Lung (tissue), 11 donors: ENCODE measurements at regions not wholly inside any gene's neighbourhood (a gene's known extent, or its start where the extent isn't known, plus 50 kb on each side); places are given as distances from the start of the nearest gene placed in this dataset.
"Not testable (repeated sequence)": the region's sequence is repeated elsewhere in the genome, so short reads cannot be mapped to it uniquely, and the experiment has no call there.

Source experiments
- ATAC-seq: fragments of 200-7000 bp; cut with Tn5 transposase; one replicate; pipeline ENCODE4 v1.9.1; 2020; ENCODE audit warnings: moderate number of reproducible peaks; ENCODE audit not compliant: insufficient read depth, low FRiP score
- DNase-seq, 3 donors: peaks; one replicate each; pipeline ENCODE4 v3.0.0-alpha.2; 2013 to 2017
- H3K27ac ChIP-seq, 2 donors: one replicate each; pipeline ENCODE4 v1.5.1; 2013; ENCODE audit warnings: mild to moderate bottlenecking in 2 of 2, moderate library complexity in 2 of 2, control low read depth in 1 of 2, inconsistent platforms in 1 of 2, low read depth in 1 of 2, low read length in 1 of 2
- H3K27me3 ChIP-seq, 3 donors: one replicate each; pipeline ENCODE4 v1.5.1; 2013; ENCODE audit warnings: low read length in 2 of 3; ENCODE audit not compliant: control insufficient read depth in 3 of 3, insufficient read depth in 3 of 3
- H3K36me3 ChIP-seq, 4 donors: one replicate each; pipeline ENCODE4 v1.5.1; 2013; ENCODE audit warnings: low read length in 4 of 4, mild to moderate bottlenecking in 1 of 4, moderate library complexity in 1 of 4; ENCODE audit not compliant: control insufficient read depth in 4 of 4, insufficient read depth in 4 of 4
- H3K4me1 ChIP-seq, 5 donors: one replicate each; pipeline ENCODE4 v1.5.1; 2013; ENCODE audit warnings: low read length in 5 of 5, mild to moderate bottlenecking in 2 of 5, moderate library complexity in 1 of 5; ENCODE audit not compliant: control insufficient read depth in 5 of 5, insufficient read depth in 5 of 5
- H3K4me3 ChIP-seq: one replicate; pipeline ENCODE4 v1.5.1; 2013; ENCODE audit warnings: mild to moderate bottlenecking, control low read depth, moderate library complexity
- H3K9ac ChIP-seq, 2 donors: one replicate each; pipeline ENCODE4 v1.5.1; 2013; ENCODE audit warnings: low read length in 2 of 2, control low read depth in 1 of 2; ENCODE audit not compliant: insufficient read depth in 1 of 2
- H3K9me3 ChIP-seq, 4 donors: one replicate each; pipeline ENCODE4 v1.5.1; 2013; ENCODE audit warnings: low read length in 3 of 4, mild to moderate bottlenecking in 1 of 4, moderate library complexity in 1 of 4; ENCODE audit not compliant: control insufficient read depth in 4 of 4, insufficient read depth in 3 of 4
- CTCF ChIP-seq: IDR thresholded peaks from 2 replicates; pipeline ENCODE4 v1.5.1; 2012; ENCODE audit warnings: mild to moderate bottlenecking; ENCODE audit errors: control extremely low read depth, extremely low read depth
- WGBS, 2 donors: extraction: QIAGEN DNeasy Blood & Tissue Kit; methylation state at CpG; one replicate each; pipeline ENCODE4 v1.1.7; 2013; 5-methylcytosine and 5-hydroxymethylcytosine counted together
- donor health status: control.
- donor health status: control.
- donor health status: Bipolar disorder and iron deficiency.
- donor health status: healthy.
- donor health status: DM: yes; HTN: yes; CAD: no.

DNA sequence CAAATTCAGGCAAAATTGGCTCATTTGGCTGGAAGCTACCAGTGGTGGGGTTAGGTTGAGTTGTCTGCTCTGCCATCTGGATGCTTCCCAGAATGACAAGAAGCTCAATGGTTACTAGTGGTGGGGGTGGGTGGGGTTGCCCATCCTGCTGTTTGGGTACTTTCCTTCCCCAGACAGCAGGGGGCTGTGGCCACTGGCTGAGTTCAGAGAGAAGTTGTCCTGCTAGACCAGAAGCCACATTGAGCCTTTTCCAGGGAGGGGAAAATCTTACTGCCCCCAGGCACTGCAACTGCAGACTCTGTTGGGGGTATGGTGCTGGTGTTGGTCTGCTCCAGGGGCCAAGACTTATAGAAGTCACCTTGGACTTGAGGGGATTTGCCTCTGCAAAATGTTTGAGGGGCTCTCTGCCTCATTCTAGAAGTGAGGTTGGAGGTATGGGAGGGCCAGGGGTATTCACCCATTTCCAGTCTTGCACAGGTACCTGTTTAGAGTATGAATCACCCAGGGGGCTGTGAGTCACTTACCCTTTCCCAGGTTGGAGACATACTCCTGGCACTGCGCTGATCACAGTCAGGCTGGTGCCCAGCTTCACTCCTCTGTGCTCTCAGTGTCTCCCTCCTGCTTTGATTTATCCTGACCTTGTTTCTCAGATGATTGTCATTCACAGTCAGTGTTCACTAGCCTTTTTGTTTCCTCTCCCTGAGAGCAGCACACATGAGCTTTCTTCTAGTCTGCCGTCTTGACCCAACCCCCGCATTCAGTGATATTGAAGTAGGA, 89.1 kb upstream of the NEGR1 start:
- Histone ChIP-seq H3K9ac (no peak overlapping the region), H3K4me1 (peaks cover 0 to 2% (median 0%) of the 10 kb centered on the region in 5 donors), H3K27me3 (no peaks in the 10 kb centered on the region), H3K4me3 (no peak overlapping the region), H3K36me3 (no peaks in the 10 kb centered on the region), H3K27ac (no peak overlapping the region), H3K9me3 (peaks cover 0 to 3% (median 0%) of the 10 kb centered on the region in 4 donors)
- no peak for DNase-seq
- no peak for ATAC-seq
- TF ChIP-seq CTCF = no peak
- WGBS, 2 donors = 58 to 94% methylated on average over 3 of the region's 3 CpGs

DNA sequence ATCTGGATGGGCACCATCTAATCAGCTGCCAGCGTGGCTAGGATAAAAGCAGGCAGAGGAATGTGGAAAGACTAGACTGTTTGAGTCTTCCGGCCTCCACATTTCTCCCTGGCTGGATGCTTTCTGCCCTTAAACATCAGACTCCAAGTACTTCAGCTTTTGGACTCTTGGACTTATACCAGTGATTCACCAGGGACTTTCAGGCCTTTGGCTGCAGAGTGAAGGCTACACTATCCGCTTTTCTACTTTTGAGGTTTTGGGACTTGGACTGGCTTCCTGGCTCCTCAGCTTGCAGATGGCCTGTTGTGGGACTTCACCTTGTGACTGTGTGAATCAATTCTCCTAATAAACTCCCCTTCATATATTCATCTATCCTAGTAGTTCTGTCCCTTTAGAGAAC, 88.5 kb upstream of the NEGR1 start:
- not testable (repeated sequence) for H3K27me3 ChIP-seq, H3K27ac ChIP-seq, ATAC-seq, H3K4me1 ChIP-seq, H3K36me3 ChIP-seq, H3K9me3 ChIP-seq, H3K9ac ChIP-seq, H3K4me3 ChIP-seq, DNase-seq
- WGBS, 2 donors = 93 to 96% methylated on average over 3 of the region's 3 CpGs

GRCh38 chr1:72369069-72369757, 86.9 kb upstream of the NEGR1 start:
- H3K9me3 ChIP-seq = peaks cover 0 to 3% (median 0%) of the 10 kb centered on the region in 4 donors
- ATAC-seq (no peak), DNase-seq (no peak)
- no peaks in the 10 kb centered on the region for H3K27me3 ChIP-seq
- H3K27ac ChIP-seq = no peak overlapping the region
- no peaks in the 10 kb centered on the region for H3K36me3 ChIP-seq
- H3K9ac ChIP-seq = no peak overlapping the region
- no peak overlapping the region for H3K4me3 ChIP-seq
- 66 to 81% methylated on average over 1 of the region's 1 CpG for WGBS, 2 donors
- no peak for TF ChIP-seq CTCF
- H3K4me1 ChIP-seq = peaks cover 0 to 2% (median 0%) of the 10 kb centered on the region in 5 donors

- Histone ChIP-seq H3K4me1 (peaks cover 0 to under 1% (median 0%) of the 10 kb centered on the region in 5 donors), H3K27me3 (no peaks in the 10 kb centered on the region), H3K9ac (no peak overlapping the region), H3K9me3 (peaks cover 0 to 3% (median 0%) of the 10 kb centered on the region in 4 donors), H3K4me3 (no peak overlapping the region), H3K27ac (no peak overlapping the region), H3K36me3 (no peaks in the 10 kb centered on the region)
- ATAC-seq (peak; percentile 53), DNase-seq (peak in 2 of 3 donors; percentile 12 to 49)
- TF ChIP-seq CTCF = no peak
- WGBS, 2 donors = 8 to 28% methylated on average over 1 of the region's 1 CpG
Measured at GRCh38 chr1:72366466-72366865, 84.1 kb upstream of the NEGR1 start.
